Omental fat pad (tissue), 3 donors: ENCODE measurements at regions not wholly inside any gene's neighbourhood (a gene's known extent, or its start where the extent isn't known, plus 50 kb on each side); places are given as distances from the start of the nearest gene placed in this dataset.

ENCODE experiments used
- ATAC-seq: fragments of 150-250 bp; one replicate; pipeline ENCODE4 v1.9.1; 2016; ENCODE audit warnings: mild to moderate bottlenecking, moderate library complexity; ENCODE audit not compliant: low FRiP score
- DNase-seq: peaks from one replicate; pipeline ENCODE4 v3.0.0-alpha.2; 2019; ENCODE audit warnings: low spot score
- TF ChIP-seq, protein P1 (sequence below), 3 donors: fragments of 450-650 bp; IDR thresholded peaks; one replicate each; pipeline ENCODE4 v1.5.1; 2016 to 2017; ENCODE audit warnings: antibody characterized with exemption in 3 of 3, mild to moderate bottlenecking in 3 of 3, moderate library complexity in 2 of 3

DNA sequence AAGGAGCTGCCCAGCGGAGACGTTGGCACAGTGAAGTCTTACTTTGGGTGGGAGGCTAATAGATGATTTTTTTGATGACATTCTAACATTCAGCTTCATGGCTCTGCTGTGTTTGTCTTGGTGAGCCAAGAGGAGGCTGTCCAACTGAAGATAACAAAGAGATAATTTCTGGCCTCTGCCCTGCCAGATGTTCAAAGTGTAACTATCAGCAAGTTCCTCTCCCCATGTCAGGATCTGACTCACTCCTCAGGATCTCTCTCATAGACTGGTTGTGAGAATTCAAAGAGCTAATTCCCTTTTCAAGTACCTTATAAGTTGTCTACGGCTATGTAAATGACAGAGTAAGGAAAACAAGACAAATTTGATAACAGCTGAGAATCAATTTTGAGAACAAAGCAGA, 1340.9 kb downstream of the XPNPEP1 start:
- DNase-seq (no peak), ATAC-seq (peak; percentile 59)
- TF ChIP-seq, protein P1, sequence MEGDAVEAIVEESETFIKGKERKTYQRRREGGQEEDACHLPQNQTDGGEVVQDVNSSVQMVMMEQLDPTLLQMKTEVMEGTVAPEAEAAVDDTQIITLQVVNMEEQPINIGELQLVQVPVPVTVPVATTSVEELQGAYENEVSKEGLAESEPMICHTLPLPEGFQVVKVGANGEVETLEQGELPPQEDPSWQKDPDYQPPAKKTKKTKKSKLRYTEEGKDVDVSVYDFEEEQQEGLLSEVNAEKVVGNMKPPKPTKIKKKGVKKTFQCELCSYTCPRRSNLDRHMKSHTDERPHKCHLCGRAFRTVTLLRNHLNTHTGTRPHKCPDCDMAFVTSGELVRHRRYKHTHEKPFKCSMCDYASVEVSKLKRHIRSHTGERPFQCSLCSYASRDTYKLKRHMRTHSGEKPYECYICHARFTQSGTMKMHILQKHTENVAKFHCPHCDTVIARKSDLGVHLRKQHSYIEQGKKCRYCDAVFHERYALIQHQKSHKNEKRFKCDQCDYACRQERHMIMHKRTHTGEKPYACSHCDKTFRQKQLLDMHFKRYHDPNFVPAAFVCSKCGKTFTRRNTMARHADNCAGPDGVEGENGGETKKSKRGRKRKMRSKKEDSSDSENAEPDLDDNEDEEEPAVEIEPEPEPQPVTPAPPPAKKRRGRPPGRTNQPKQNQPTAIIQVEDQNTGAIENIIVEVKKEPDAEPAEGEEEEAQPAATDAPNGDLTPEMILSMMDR (IDR thresholded peaks at IDR 0.05), result no peak

- TF ChIP-seq, protein P1 (IDR thresholded peaks at IDR 0.05), result no peak
- DNase-seq (no peak), ATAC-seq (no peak)
Measured at GRCh38 chr10:108578258-108578657, 1345.1 kb downstream of the XPNPEP1 start.

DNA sequence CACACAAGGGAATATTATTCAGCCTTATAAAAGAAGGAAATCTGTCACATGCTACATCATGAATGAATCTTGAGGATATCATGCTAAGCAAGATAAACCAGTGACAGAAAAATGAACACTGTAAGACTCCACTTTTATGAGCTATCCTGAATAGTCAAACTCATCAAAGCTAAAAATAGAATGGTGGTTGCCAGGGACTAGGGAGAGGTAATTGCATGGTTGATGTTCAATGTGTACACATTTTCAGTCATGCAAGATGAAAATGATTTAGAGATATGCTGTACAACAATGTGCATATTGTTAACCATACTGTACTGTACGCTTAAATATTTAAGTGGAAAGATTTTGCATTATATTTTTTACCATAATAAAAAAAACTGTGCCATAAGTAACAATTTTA, 1349.1 kb downstream of the XPNPEP1 start:
- ATAC-seq (no peak), DNase-seq (no peak)
- TF ChIP-seq, protein P1 (IDR thresholded peaks at IDR 0.05), result no peak

DNA sequence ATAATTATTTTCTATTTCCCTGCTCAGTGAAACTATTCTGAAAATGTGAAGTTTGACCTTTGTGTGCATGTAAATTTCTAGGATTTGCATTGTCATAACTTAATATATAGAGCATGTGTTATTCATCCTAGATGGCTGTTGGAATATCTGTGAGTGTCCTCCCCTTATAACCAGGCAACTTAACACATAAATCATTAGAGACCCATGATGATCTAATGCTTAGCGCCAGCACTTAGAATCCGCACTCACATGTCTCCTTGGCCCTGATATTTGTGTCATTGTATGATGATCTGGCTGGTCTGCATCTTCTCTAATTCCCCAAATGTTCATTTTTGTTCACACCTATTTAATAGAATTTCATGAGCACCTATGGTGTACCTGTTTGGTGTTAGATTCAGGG, 1354.5 kb downstream of the XPNPEP1 start:
- ATAC-seq, result no peak
- TF ChIP-seq, protein P1 (IDR thresholded peaks at IDR 0.05), result no peak
- no peak for DNase-seq

DNA sequence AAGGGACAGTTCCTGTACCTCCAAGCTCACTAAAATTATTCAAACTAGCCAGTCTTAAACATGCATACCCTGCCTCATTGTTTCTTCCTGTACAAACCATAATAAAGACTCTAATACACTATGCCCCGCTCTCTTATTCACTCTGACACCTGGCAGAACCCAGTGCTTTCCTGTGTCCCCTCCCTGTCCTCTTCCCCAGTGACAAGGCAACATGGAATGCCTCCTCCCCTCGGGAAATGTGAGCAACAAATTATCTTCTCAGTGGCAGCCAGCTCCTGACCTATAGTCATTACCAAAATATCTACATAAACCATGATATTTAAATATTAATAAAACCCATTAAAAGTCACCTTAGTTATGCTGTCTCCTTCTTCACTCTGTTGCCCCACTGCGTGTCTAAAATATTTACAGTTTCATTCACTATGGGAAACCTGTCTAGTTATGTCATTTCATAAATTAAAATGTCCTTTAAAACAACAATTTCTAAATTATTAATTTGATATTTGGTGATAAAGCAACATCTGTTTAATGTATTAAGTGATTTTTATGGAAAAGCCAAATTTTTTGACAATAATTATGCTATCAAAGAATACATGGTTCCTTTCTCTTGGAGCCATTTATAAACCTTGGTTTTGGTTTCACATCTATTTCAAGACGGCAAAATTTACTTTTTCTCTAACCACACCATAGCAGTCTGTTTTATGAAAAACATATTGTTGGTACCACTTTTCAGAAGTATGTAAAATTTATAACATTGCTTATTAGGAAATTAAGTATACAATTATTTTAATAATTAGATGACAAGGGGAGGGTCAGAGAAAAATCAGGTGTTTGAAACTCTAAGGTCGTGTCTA, 1355.2 kb downstream of the XPNPEP1 start:
- ATAC-seq, result no peak
- no peak for DNase-seq
- TF ChIP-seq, protein P1 (IDR thresholded peaks at IDR 0.05), result no peak

DNA sequence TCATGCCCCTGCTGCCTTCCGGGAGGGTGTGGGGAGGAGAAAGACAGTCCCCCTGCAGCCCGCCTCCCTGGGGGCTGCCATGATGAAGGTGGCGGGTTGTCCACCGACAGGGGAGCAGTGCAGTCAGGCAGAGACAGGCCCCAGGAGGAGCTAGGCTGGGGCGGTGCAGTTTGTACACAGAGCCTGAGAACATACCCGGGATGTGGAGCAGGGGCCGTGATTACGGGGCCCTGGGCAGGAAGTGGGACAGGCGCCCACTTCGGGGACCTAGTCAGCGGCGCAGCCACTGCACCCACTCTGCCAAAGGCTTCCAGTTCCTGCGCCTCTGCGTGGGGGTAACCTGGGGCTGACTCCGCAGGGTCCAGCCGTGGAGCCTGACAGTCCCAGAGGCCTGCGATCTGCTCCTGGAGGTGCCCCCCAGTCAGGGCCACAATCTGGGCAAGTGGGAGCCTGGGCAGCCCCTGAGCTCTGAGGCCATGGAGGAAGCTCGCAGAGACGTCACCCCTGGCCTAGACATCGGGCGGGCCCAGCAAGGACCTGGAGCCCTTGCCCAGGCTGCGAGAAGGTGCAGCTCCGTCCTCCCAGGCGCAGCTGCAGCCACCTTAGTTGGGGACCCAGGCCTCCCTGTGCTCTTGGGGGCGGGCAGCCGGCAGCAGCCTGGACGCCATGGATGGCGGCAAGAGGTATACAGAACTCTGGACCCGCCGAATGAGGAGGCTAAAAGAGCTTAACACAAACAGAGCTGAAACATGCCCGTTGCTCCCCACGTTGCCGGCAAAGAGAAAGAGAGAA, 1356.8 kb downstream of the XPNPEP1 start:
- no peak for ATAC-seq
- TF ChIP-seq, protein P1 (IDR thresholded peaks at IDR 0.05), result no peak
- no peak for DNase-seq
